ENCODE measurements at regions not wholly inside any gene's neighbourhood (a gene's known extent, or its start where the extent isn't known, plus 50 kb on each side); places are given as distances from the start of the nearest gene placed in this dataset.

GRCh38 chr5:18036531-18036930 is 402.3 kb downstream of the TAF11L14 start:
- Histone ChIP-seq H2AFZ (ENCODE audit: low read depth, low read length) (no peak overlapping the region), H3K27ac (ENCODE audit: extremely low read depth, low read depth, low read length) (no peak overlapping the region), H3K9me1 (ENCODE audit: control insufficient read depth, insufficient read depth, low read length) (no peaks in the 10 kb centered on the region), H3K9ac (ENCODE audit: insufficient read depth in 1 of 2, low read depth in 2 of 2, low read length in 2 of 2) (no peak overlapping the region), H3K36me3 (ENCODE audit: control insufficient read depth, insufficient read depth, low read length) (no peaks in the 10 kb centered on the region), H4K20me1 (replicated peaks; ENCODE audit: control insufficient read depth, insufficient read depth, low read length) (no peaks in the 10 kb centered on the region), H3K4me2 (ENCODE audit: insufficient read depth, low read length) (no peak overlapping the region), H3K79me2 (ENCODE audit: control insufficient read depth, insufficient read depth, low read length) (no peaks in the 10 kb centered on the region), H3K9me3 (replicated peaks; ENCODE audit: control insufficient read depth, insufficient read depth, low read depth, low read length) (peaks cover 2% of the 10 kb centered on the region; the same call in 1 of the 2 replicates), H3K27me3 (ENCODE audit: control insufficient read depth in 2 of 2, insufficient read depth in 2 of 2, low read length in 2 of 2) (no peaks in the 10 kb centered on the region), H3K4me3 (no peak overlapping the region), H3K4me1 (replicated peaks in 1 of 2; ENCODE audit: control insufficient read depth in 2 of 2, insufficient read depth in 2 of 2, low read length in 2 of 2) (no peaks in the 10 kb centered on the region)
- no peak for FAIRE-seq
- in situ Hi-C loops (cut with MboI) = no loop called here
- no peak for TF ChIP-seq ZNF740 (CRISPR knock-in tag; IDR thresholded peaks at IDR 0.05)
- TF ChIP-seq ZNF740 (tag; IDR thresholded peaks at IDR 0.05) = no peak
- no peak for TF ChIP-seq SMC3 (conservative IDR thresholded peaks at IDR 0.05; ENCODE audit: insufficient read depth, low read depth, low read length)
- no peak for TF ChIP-seq GATAD2A (IDR thresholded peaks at IDR 0.05)
- no peak for TF ChIP-seq GABPB1 (CRISPR knock-in tag; IDR thresholded peaks at IDR 0.05)
- DNase-seq (ENCODE audit: extremely low read depth in 1 of 4, low spot score in 3 of 4) = no peak
- ChIA-PET POLR2A (no interaction called here), CTCF (ENCODE audit: low intra/inter-chr PET ratio) (no interaction called here)
- BruUV-seq (replicated peaks) = no TSS peak
- intact Hi-C loops (cut with micrococcal nuclease) = no loop called here
- 0% methylated on average over 2 of the region's 2 CpGs for WGBS (ENCODE audit: insufficient coverage, low coverage, missing lambda C conversion rate)
- no peak for ATAC-seq

DNA sequence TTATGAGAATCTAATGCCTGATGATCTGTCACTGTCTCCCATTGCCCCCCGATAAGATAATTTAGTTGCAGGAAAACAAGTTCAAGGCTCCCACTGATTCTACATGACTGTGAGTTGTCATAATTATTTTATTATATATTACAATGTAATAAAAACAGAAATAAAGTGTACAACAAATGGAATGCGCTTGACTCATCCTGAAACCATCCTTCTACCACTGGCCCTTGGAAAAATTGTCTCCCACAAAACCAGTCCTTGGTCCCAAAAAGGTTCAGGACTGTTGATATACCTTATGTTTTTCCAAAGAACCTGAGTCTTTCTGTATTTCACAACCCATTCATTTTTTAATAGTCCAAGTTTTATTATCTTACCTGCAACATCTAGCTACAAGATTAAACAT is 403.5 kb downstream of the TAF11L14 start:
- Histone ChIP-seq H3K27me3 (ENCODE audit: control insufficient read depth in 2 of 2, insufficient read depth in 2 of 2, low read length in 2 of 2) (no peaks in the 10 kb centered on the region), H3K79me2 (ENCODE audit: control insufficient read depth, insufficient read depth, low read length) (no peaks in the 10 kb centered on the region), H4K20me1 (replicated peaks; ENCODE audit: control insufficient read depth, insufficient read depth, low read length) (no peaks in the 10 kb centered on the region), H3K36me3 (ENCODE audit: control insufficient read depth, insufficient read depth, low read length) (no peaks in the 10 kb centered on the region), H2AFZ (ENCODE audit: low read depth, low read length) (no peak overlapping the region), H3K27ac (ENCODE audit: extremely low read depth, low read depth, low read length) (no peak overlapping the region), H3K9me3 (replicated peaks; ENCODE audit: control insufficient read depth, insufficient read depth, low read depth, low read length) (peaks cover 2% of the 10 kb centered on the region; the same call in 1 of the 2 replicates), H3K4me2 (ENCODE audit: insufficient read depth, low read length) (no peak overlapping the region), H3K9ac (ENCODE audit: insufficient read depth in 1 of 2, low read depth in 2 of 2, low read length in 2 of 2) (no peak overlapping the region), H3K4me1 (replicated peaks in 1 of 2; ENCODE audit: control insufficient read depth in 2 of 2, insufficient read depth in 2 of 2, low read length in 2 of 2) (no peaks in the 10 kb centered on the region), H3K4me3 (no peak overlapping the region), H3K9me1 (ENCODE audit: control insufficient read depth, insufficient read depth, low read length) (no peaks in the 10 kb centered on the region)
- ChIA-PET CTCF (ENCODE audit: low intra/inter-chr PET ratio) (no interaction called here), POLR2A (no interaction called here)
- DNase-seq (ENCODE audit: extremely low read depth in 1 of 4, low spot score in 3 of 4) (no peak), FAIRE-seq (no peak), ATAC-seq (no peak)
- in situ Hi-C loops (cut with MboI) = no loop called here
- intact Hi-C loops (cut with micrococcal nuclease) = no loop called here
- TF ChIP-seq ZNF707 (CRISPR knock-in tag; conservative IDR thresholded peaks at IDR 0.05) (no peak), TGIF2 (CRISPR knock-in tag; IDR thresholded peaks at IDR 0.05) (no peak), U2AF2 (optimal IDR thresholded peaks at IDR 0.05; ENCODE audit: low read depth, low read length) (no peak), EP300 (IDR thresholded peaks at IDR 0.05; ENCODE audit: low read length) (no peak), PHF21A (IDR thresholded peaks at IDR 0.05; ENCODE audit: borderline replicate concordance, low read depth) (no peak), TAF1 (IDR thresholded peaks at IDR 0.05; ENCODE audit: control insufficient read depth, extremely low read depth, insufficient read depth, low read length, severe bottlenecking) (no peak), SMAD2 (IDR thresholded peaks at IDR 0.05; ENCODE audit: low read depth, low read length) (no peak), SLC30A9 (CRISPR knock-in tag; IDR thresholded peaks at IDR 0.05) (no peak), CC2D1A (IDR thresholded peaks at IDR 0.05) (no peak), HMG20B (CRISPR knock-in tag; IDR thresholded peaks at IDR 0.05) (no peak)
- TF ChIP-seq, protein P1, sequence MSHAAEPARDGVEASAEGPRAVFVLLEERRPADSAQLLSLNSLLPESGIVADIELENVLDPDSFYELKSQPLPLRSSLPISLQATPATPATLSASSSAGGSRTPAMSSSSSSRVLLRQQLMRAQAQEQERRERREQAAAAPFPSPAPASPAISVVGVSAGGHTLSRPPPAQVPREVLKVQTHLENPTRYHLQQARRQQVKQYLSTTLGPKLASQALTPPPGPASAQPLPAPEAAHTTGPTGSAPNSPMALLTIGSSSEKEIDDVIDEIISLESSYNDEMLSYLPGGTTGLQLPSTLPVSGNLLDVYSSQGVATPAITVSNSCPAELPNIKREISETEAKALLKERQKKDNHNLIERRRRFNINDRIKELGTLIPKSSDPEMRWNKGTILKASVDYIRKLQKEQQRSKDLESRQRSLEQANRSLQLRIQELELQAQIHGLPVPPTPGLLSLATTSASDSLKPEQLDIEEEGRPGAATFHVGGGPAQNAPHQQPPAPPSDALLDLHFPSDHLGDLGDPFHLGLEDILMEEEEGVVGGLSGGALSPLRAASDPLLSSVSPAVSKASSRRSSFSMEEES (CRISPR knock-in tag; IDR thresholded peaks at IDR 0.05) = no peak
- BruUV-seq (replicated peaks) = no TSS peak
- 0% methylated on average over 2 of the region's 2 CpGs for WGBS (ENCODE audit: insufficient coverage, low coverage, missing lambda C conversion rate)
